ENCODE measurements at regions not wholly inside any gene's neighbourhood (a gene's known extent, or its start where the extent isn't known, plus 50 kb on each side); places are given as distances from the start of the nearest gene placed in this dataset.

- no peaks in the 10 kb centered on the region for H4K20me1 ChIP-seq (ENCODE audit: insufficient read depth, low read length)
- WGBS (ENCODE audit: low lambda C conversion rate), result 27% methylated on average over 6 of the region's 23 CpGs
- no TSS peak for BruUV-seq (replicated peaks)
- H3K79me2 ChIP-seq (ENCODE audit: insufficient read depth, low read length), result no peaks in the 10 kb centered on the region
- H3K4me1 ChIP-seq (ENCODE audit: insufficient read depth, low read length), result no peaks in the 10 kb centered on the region
- no peak for FAIRE-seq
- DNase-seq (ENCODE audit: low spot score), result no peak
- no peak overlapping the region for H3K9ac ChIP-seq (ENCODE audit: insufficient read depth, low read depth, low read length)
- no peaks in the 10 kb centered on the region for H3K36me3 ChIP-seq (replicated peaks in 1 of 2; ENCODE audit: control insufficient read depth in 1 of 2, insufficient read depth in 2 of 2, low read length in 2 of 2)
- H3K4me3 ChIP-seq (replicated peaks in 1 of 3; ENCODE audit: insufficient read depth in 1 of 3, low read depth in 2 of 3, low read length in 3 of 3), result no peak overlapping the region
- no peaks in the 10 kb centered on the region for H3K9me3 ChIP-seq (ENCODE audit: low read length)
- H3K27ac ChIP-seq (ENCODE audit: extremely low read length, insufficient read depth, low read length), result no peak overlapping the region
- H3K27me3 ChIP-seq (ENCODE audit: control insufficient read depth in 1 of 2, insufficient read depth in 2 of 2, low read length in 2 of 2), result peaks cover 1 to 8% of the 10 kb centered on the region in 2 experiments; a peak in 1 of 5 replicates
- H3K4me2 ChIP-seq (ENCODE audit: low read depth, low read length), result no peak overlapping the region
- no peak overlapping the region for H2AFZ ChIP-seq (ENCODE audit: low read length)
- ATAC-seq, result no peak
- ChIA-PET POLR2A (no interaction called here), CTCF (ENCODE audit: low intra/inter-chr PET ratio, low total read pairs) (no interaction called here)
- intact Hi-C loops (cut with micrococcal nuclease; ENCODE audit: unreplicated experiment), result no loop called here
- in situ Hi-C loops (cut with HindIII; ENCODE audit: extremely low pct_ligation_motif_present, low pct_unique_long_range_greater_than_20kb), result no loop called here
- TF ChIP-seq SOX5 (CRISPR knock-in tag; IDR thresholded peaks at IDR 0.05; ENCODE audit: borderline replicate concordance) (no peak), ZNF24 (IDR thresholded peaks at IDR 0.05) (no peak), HES4 (CRISPR knock-in tag; IDR thresholded peaks at IDR 0.05; ENCODE audit: borderline replicate concordance) (no peak), ZNF709 (CRISPR knock-in tag; IDR thresholded peaks at IDR 0.05) (no peak), MLLT10 (CRISPR knock-in tag; IDR thresholded peaks at IDR 0.05) (no peak), DBP (CRISPR knock-in tag; IDR thresholded peaks at IDR 0.05; ENCODE audit: not compliant biosample characterization) (no peak), ELF4 (CRISPR knock-in tag; IDR thresholded peaks at IDR 0.05; ENCODE audit: borderline replicate concordance) (no peak), MTA1 (CRISPR knock-in tag; IDR thresholded peaks at IDR 0.05; ENCODE audit: borderline replicate concordance) (no peak), KDM4B (CRISPR knock-in tag; IDR thresholded peaks at IDR 0.05) (no peak), CHD2 (IDR thresholded peaks at IDR 0.05; ENCODE audit: low read depth, low read length) (no peak), BCL6 (CRISPR knock-in tag; IDR thresholded peaks at IDR 0.05) (no peak)
These were observed 107.6 kb upstream of the ZBTB20 start for GRCh38 chr3:115254492-115255196.

All from HepG2 (cell line).